Upper lobe of left lung (tissue), 6 donors: ENCODE measurements at regions not wholly inside any gene's neighbourhood (a gene's known extent, or its start where the extent isn't known, plus 50 kb on each side); places are given as distances from the start of the nearest gene placed in this dataset.

Experiments
- ATAC-seq, 2 donors: fragments of 200-7000 bp; cut with Tn5 transposase; one replicate each; pipeline ENCODE4 v1.9.1; 2022; ENCODE audit warnings: mild to moderate bottlenecking in 2 of 2, moderate library complexity in 2 of 2; ENCODE audit not compliant: low FRiP score in 2 of 2
- DNase-seq, 2 donors: peaks; one replicate each; pipeline ENCODE4 v3.0.0-alpha.2; 2019 to 2020
- H3K27ac ChIP-seq, 4 donors: fragments of 200-600 bp; sonication (generic); one replicate each; pipeline ENCODE4 v1.5.1; 2016 to 2019
- H3K27me3 ChIP-seq, 4 donors: fragments of 200-600 bp; sonication (generic); one replicate each; pipeline ENCODE4 v1.5.1; 2017 to 2019
- H3K36me3 ChIP-seq, 4 donors: fragments of 200-600 bp; sonication (generic); one replicate each; pipeline ENCODE4 v1.5.1; 2016 to 2019
- H3K4me1 ChIP-seq, 4 donors: fragments of 200-600 bp; sonication (generic); one replicate each; pipeline ENCODE4 v1.5.1; 2018 to 2019
- H3K4me3 ChIP-seq, 4 donors: fragments of 200-600 bp; sonication (generic); one replicate each; pipeline ENCODE4 v1.5.1; 2017 to 2019; ENCODE audit warnings: mild to moderate bottlenecking in 2 of 4, moderate library complexity in 1 of 4
- H3K9me3 ChIP-seq, 4 donors: fragments of 200-600 bp; sonication (generic); one replicate each; pipeline ENCODE4 v1.5.1; 2018 to 2019
- EP300 ChIP-seq, 4 donors: sonication (generic); formaldehyde crosslinking; IDR thresholded peaks; one replicate each; pipeline ENCODE4 v1.5.1; 2017; ENCODE audit warnings: antibody characterized with exemption in 4 of 4, control low read depth in 2 of 4
- POLR2A ChIP-seq, 4 donors: fragments of 450-650 bp; IDR thresholded peaks; one replicate each; pipeline ENCODE4 v1.5.1; 2016 to 2017; ENCODE audit warnings: antibody characterized with exemption in 4 of 4, mild to moderate bottlenecking in 2 of 4
- POLR2AphosphoS5 ChIP-seq, 2 donors: sonication (generic); formaldehyde crosslinking; IDR thresholded peaks; one replicate each; pipeline ENCODE4 v1.5.1; 2017; ENCODE audit warnings: antibody characterized with exemption in 2 of 2
- WGBS, 2 donors: methylation state at CpG; one replicate each; pipeline ENCODE4 v1.1.5; 2017 to 2018; 5-methylcytosine and 5-hydroxymethylcytosine counted together
- TF ChIP-seq, protein P1 (sequence below), 6 experiments: fragments of 450-650 bp in 4 of 6; fragments of 200-600 bp in 2 of 6; sonication (generic) in 2 of 6; IDR thresholded peaks; one replicate each; pipeline ENCODE4 v1.5.1; 2016 to 2019; ENCODE audit warnings: antibody characterized with exemption in 6 of 6
- donor health status: DM: no; HTN: no; CAD: no; lungs with moderate emphysema.
- donor health status: DM: no; HTN: yes; CAD: no; lungs with severe emphysema.

DNA sequence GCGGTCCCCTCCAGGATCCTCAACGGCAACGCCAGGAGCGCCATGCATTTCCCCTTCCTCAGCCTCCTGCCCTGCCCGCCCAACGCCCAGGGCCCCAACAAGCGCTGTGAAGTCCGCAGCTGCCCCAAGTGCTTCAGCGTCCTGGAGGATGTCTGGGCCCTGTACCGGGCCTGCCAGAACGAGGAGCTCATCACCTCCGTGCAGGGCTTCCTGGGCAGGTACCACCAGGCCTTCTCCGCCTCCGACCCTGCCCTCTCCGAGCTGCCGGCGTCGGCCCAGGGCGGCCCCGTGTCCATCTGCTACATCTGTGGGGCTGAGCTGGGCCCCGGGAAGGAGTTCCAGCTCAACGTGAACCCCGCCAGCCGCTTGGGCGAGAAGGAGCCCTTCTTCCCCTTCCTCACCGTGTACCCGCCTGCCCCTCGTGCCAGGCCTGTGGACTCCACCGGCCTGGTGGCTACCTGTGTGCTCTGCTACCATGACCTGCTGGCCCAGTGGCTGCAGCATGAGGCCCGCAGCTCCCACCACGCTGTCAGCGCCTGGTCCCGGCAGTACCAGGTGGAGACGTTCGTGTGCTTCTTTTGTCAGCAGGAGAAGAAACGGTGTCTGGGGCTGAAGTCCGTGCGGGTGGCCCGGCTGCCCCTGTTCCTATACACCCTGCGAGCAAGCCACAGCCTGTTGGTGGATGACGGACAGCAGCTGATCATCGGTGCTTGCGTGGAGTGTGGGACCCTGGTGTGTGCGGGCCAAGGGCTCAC is 58.9 kb upstream of the CIBAR2 start:
- H3K4me3 ChIP-seq = peak overlapping the region in 3 of 4 donors; percentile 16 to 58 (median 28)
- WGBS, 2 donors = 84 to 89% methylated on average over 21 to 41 of the region's 44 CpGs
- peaks cover 0 to 13% (median 4%) of the 10 kb centered on the region in 4 donors for H3K27me3 ChIP-seq
- ATAC-seq (peak in 1 of 2 donors; percentile 4), DNase-seq (peak in 1 of 2 donors; percentile 79)
- H3K27ac ChIP-seq = peak overlapping the region; percentile 5 to 54 (median 48)
- no peaks in the 10 kb centered on the region for H3K9me3 ChIP-seq
- no peak for TF ChIP-seq EP300 (IDR thresholded peaks at IDR 0.05)
- no peak for TF ChIP-seq POLR2AphosphoS5 (IDR thresholded peaks at IDR 0.05)
- peaks cover 44 to 94% (median 68%) of the 10 kb centered on the region in 4 donors for H3K4me1 ChIP-seq
- no peaks in the 10 kb centered on the region for H3K36me3 ChIP-seq

- Histone ChIP-seq H3K9me3 (no peaks in the 10 kb centered on the region), H3K27ac (peak overlapping the region; percentile 5 to 62 (median 48)), H3K36me3 (no peaks in the 10 kb centered on the region), H3K4me1 (peaks cover 44 to 94% (median 66%) of the 10 kb centered on the region in 4 donors), H3K27me3 (peaks cover 0 to 13% (median 4%) of the 10 kb centered on the region in 4 donors), H3K4me3 (peak overlapping the region in 3 of 4 donors; percentile 16 to 58 (median 28))
- ATAC-seq (peak in 1 of 2 donors; percentile 11), DNase-seq (no peak)
- TF ChIP-seq POLR2A (IDR thresholded peaks at IDR 0.05) = no peak
- TF ChIP-seq POLR2AphosphoS5 (IDR thresholded peaks at IDR 0.05) = peak in 1 of 2 donors; percentile 33
- 37 to 47% methylated on average over 20 to 21 of the region's 21 CpGs for WGBS, 2 donors
Observed at GRCh38 chr16:85171759-85172454, 59.6 kb upstream of the CIBAR2 start.

DNA sequence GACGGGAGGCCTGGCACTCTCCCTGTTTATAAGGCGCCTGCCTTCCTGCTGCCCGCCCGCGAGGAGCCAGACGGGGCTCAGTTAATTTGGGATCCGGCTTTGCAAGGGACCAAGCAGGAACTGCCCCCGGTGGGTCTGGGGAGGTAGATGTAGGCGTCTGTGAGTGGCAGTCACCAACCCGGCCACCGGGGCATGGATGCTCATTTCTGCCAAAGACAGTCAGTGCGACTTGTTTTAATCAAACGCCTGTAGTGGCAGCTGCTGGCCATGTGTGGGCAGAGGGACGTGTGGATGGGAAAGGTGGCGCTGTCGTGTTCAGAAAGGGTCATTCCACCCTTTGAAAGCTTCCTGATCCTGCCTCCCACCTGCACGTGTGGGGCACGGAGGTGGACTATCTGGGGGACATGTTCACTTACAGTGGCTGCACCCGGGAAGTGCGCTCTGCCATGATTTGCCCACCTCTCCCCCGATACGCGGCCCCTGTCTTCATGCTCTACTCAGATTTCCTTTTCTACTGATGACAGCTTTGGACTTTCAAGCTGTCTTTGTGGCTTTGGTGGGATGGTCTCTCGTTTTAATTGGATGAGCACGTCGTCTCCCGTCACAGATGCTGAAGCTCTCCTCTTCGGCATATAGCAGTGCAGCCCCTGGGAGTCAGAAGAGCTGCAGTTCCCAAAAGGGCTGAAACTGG is 60.3 kb upstream of the CIBAR2 start:
- H3K36me3 ChIP-seq = no peaks in the 10 kb centered on the region
- H3K4me3 ChIP-seq = peak overlapping the region in 3 of 4 donors; percentile 16 to 58 (median 28)
- peaks cover 0 to 13% (median 4%) of the 10 kb centered on the region in 4 donors for H3K27me3 ChIP-seq
- no peaks in the 10 kb centered on the region for H3K9me3 ChIP-seq
- WGBS, 2 donors = 39 to 42% methylated on average over 28 of the region's 28 CpGs
- ATAC-seq (no peak), DNase-seq (no peak)
- TF ChIP-seq, protein P1, sequence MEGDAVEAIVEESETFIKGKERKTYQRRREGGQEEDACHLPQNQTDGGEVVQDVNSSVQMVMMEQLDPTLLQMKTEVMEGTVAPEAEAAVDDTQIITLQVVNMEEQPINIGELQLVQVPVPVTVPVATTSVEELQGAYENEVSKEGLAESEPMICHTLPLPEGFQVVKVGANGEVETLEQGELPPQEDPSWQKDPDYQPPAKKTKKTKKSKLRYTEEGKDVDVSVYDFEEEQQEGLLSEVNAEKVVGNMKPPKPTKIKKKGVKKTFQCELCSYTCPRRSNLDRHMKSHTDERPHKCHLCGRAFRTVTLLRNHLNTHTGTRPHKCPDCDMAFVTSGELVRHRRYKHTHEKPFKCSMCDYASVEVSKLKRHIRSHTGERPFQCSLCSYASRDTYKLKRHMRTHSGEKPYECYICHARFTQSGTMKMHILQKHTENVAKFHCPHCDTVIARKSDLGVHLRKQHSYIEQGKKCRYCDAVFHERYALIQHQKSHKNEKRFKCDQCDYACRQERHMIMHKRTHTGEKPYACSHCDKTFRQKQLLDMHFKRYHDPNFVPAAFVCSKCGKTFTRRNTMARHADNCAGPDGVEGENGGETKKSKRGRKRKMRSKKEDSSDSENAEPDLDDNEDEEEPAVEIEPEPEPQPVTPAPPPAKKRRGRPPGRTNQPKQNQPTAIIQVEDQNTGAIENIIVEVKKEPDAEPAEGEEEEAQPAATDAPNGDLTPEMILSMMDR (IDR thresholded peaks at IDR 0.05) = peak in 5 of 6 experiments; percentile 13 to 42 (median 35)
- TF ChIP-seq POLR2A (IDR thresholded peaks at IDR 0.05) = no peak
- TF ChIP-seq EP300 (IDR thresholded peaks at IDR 0.05) = no peak
- no peak for TF ChIP-seq POLR2AphosphoS5 (IDR thresholded peaks at IDR 0.05)
- peaks cover 44 to 89% (median 62%) of the 10 kb centered on the region in 4 donors for H3K4me1 ChIP-seq
- H3K27ac ChIP-seq = peak overlapping the region in 3 of 4 donors; percentile 43 to 62 (median 54)

- no peak for ATAC-seq
- TF ChIP-seq, protein P1 (IDR thresholded peaks at IDR 0.05) = no peak
- TF ChIP-seq POLR2AphosphoS5 (IDR thresholded peaks at IDR 0.05) (no peak), EP300 (IDR thresholded peaks at IDR 0.05) (no peak), POLR2A (IDR thresholded peaks at IDR 0.05) (no peak)
- Histone ChIP-seq H3K27ac (peak overlapping the region; percentile 48 to 62 (median 52)), H3K36me3 (no peaks in the 10 kb centered on the region), H3K9me3 (no peaks in the 10 kb centered on the region), H3K4me3 (peak overlapping the region in 3 of 4 donors; percentile 16 to 58 (median 28)), H3K27me3 (peaks cover 0 to 13% (median 4%) of the 10 kb centered on the region in 4 donors), H3K4me1 (peaks cover 42 to 81% (median 54%) of the 10 kb centered on the region in 4 donors)
- DNase-seq = no peak
- WGBS, 2 donors = 61 to 68% methylated on average over 14 of the region's 14 CpGs
Observed at GRCh38 chr16:85173146-85173980, 61.1 kb upstream of the CIBAR2 start.
